H9 (cell line): ENCODE measurements at regions not wholly inside any gene's neighbourhood (a gene's known extent, or its start where the extent isn't known, plus 50 kb on each side); places are given as distances from the start of the nearest gene placed in this dataset.

Experiments
- DNase-seq: peaks from one replicate; pipeline ENCODE4 v3.0.0-alpha.2; 2017
- H2AFZ ChIP-seq: one replicate; pipeline ENCODE4 v1.6.1; 2013; ENCODE audit warnings: mild to moderate bottlenecking, low read length, control low read depth, moderate library complexity
- H2AK5ac ChIP-seq: 2 replicates; pipeline ENCODE4 v1.6.1; 2013; ENCODE audit warnings: low read length, control low read depth, mixed read lengths; ENCODE audit not compliant: insufficient read length
- H2BK120ac ChIP-seq: one replicate; pipeline ENCODE4 v1.6.1; 2013; ENCODE audit warnings: low read depth, mild to moderate bottlenecking, low read length, control low read depth, inconsistent platforms; ENCODE audit not compliant: poor library complexity, severe bottlenecking
- H2BK12ac ChIP-seq: 2 replicates; pipeline ENCODE4 v1.6.1; 2013; ENCODE audit warnings: low read length, control low read depth, mixed read lengths, low read depth; ENCODE audit not compliant: insufficient read length
- H2BK15ac ChIP-seq: 2 replicates; pipeline ENCODE4 v1.6.1; 2013; ENCODE audit warnings: low read depth, low read length, control low read depth
- H2BK20ac ChIP-seq: one replicate; pipeline ENCODE4 v1.6.1; 2013; ENCODE audit warnings: low read depth, mild to moderate bottlenecking, low read length, control low read depth, inconsistent platforms; ENCODE audit not compliant: poor library complexity, severe bottlenecking
- H2BK5ac ChIP-seq: 2 replicates; pipeline ENCODE4 v1.6.1; 2013; ENCODE audit warnings: low read length, control low read depth, mixed read lengths; ENCODE audit not compliant: insufficient read length
- H3K14ac ChIP-seq: 2 replicates; pipeline ENCODE4 v1.6.1; 2013; ENCODE audit warnings: low read length, control low read depth; ENCODE audit not compliant: insufficient read depth
- H3K18ac ChIP-seq: 2 replicates; pipeline ENCODE4 v1.6.1; 2013; ENCODE audit warnings: low read depth, mild to moderate bottlenecking, mixed read lengths, low read length, control low read depth; ENCODE audit not compliant: insufficient read length
- H3K23ac ChIP-seq: 2 replicates; pipeline ENCODE4 v1.6.1; 2013; ENCODE audit warnings: low read length, control low read depth, mixed read lengths, low read depth; ENCODE audit not compliant: insufficient read length
- H3K23me2 ChIP-seq: 2 replicates; pipeline ENCODE4 v1.6.1; 2013; ENCODE audit warnings: low read depth, mild to moderate bottlenecking, mixed read lengths, low read length, control low read depth; ENCODE audit not compliant: insufficient read length, poor library complexity, severe bottlenecking
- H3K27ac ChIP-seq: 2 replicates; pipeline ENCODE4 v1.5.1; 2013; ENCODE audit warnings: low read length, control low read depth, mixed read lengths, low read depth; ENCODE audit not compliant: insufficient read length
- H3K27me3 ChIP-seq: 2 replicates; pipeline ENCODE4 v1.6.1; 2013; ENCODE audit warnings: low read length, control low read depth, inconsistent platforms; ENCODE audit not compliant: insufficient read depth
- H3K4ac ChIP-seq: 2 replicates; pipeline ENCODE4 v1.6.1; 2013; ENCODE audit warnings: low read depth, mild to moderate bottlenecking, control low read depth, inconsistent platforms, low read length, moderate library complexity
- H3K4me1 ChIP-seq: 2 replicates; pipeline ENCODE4 v1.6.1; 2013; ENCODE audit warnings: low read length, control low read depth, inconsistent platforms; ENCODE audit not compliant: insufficient read depth
- H3K4me2 ChIP-seq: 2 replicates; pipeline ENCODE4 v1.6.1; 2013; ENCODE audit warnings: low read length, control low read depth, mixed read lengths; ENCODE audit not compliant: insufficient read length, insufficient read depth
- H3K56ac ChIP-seq: 2 replicates; pipeline ENCODE4 v1.6.1; 2013; ENCODE audit warnings: low read depth, mild to moderate bottlenecking, mixed read lengths, low read length, control low read depth; ENCODE audit not compliant: insufficient read length
- H3K79me1 ChIP-seq: 2 replicates; pipeline ENCODE4 v1.6.1; 2013; ENCODE audit warnings: low read depth, mild to moderate bottlenecking, moderate library complexity, low read length, control low read depth, inconsistent platforms; ENCODE audit not compliant: insufficient read depth, poor library complexity, severe bottlenecking
- H3K79me2 ChIP-seq: 2 replicates; pipeline ENCODE4 v1.6.1; 2013; ENCODE audit warnings: low read length, control low read depth, inconsistent platforms; ENCODE audit not compliant: insufficient read depth
- H3K9ac ChIP-seq: 2 replicates; pipeline ENCODE4 v1.6.1; 2013; ENCODE audit warnings: low read length, control low read depth, mixed read lengths; ENCODE audit not compliant: insufficient read length; ENCODE audit errors: extremely low read depth
- H3K9me3 ChIP-seq: one replicate; pipeline ENCODE4 v1.6.1; 2013; ENCODE audit warnings: low read depth, low read length, inconsistent platforms; ENCODE audit not compliant: control insufficient read depth
- H3T11ph ChIP-seq: one replicate; pipeline ENCODE4 v1.6.1; 2013; ENCODE audit warnings: mild to moderate bottlenecking, low read length, control low read depth, inconsistent platforms
- H4K20me1 ChIP-seq: one replicate; pipeline ENCODE4 v1.6.1; 2013; ENCODE audit not compliant: control insufficient read depth, insufficient read length, insufficient read depth
- H4K5ac ChIP-seq: 2 replicates; pipeline ENCODE4 v1.6.1; 2013; ENCODE audit warnings: low read depth, mild to moderate bottlenecking, mixed read lengths, low read length, control low read depth; ENCODE audit not compliant: insufficient read length
- H4K8ac ChIP-seq: replicated peaks from 2 replicates; pipeline ENCODE4 v1.6.1; 2013; ENCODE audit warnings: low read length, control low read depth, mixed read lengths, low read depth; ENCODE audit not compliant: insufficient read length
- H4K91ac ChIP-seq: 2 replicates; pipeline ENCODE4 v1.6.1; 2013; ENCODE audit warnings: low read depth, mild to moderate bottlenecking, moderate library complexity, mixed read lengths, low read length, control low read depth; ENCODE audit not compliant: insufficient read length
- H3K27ac Mint-ChIP-seq, 3 experiments: 2 replicates in 2 of 3; 3 replicates in 1 of 3; pipeline ENCODE4 v1.8.0; 2020 to 2021; ENCODE audit warnings: mixed read lengths in 3 of 3, mild to moderate bottlenecking in 1 of 3, moderate library complexity in 1 of 3
- H3K27me3 Mint-ChIP-seq: 2 replicates; pipeline ENCODE4 v1.8.0; 2021; ENCODE audit warnings: low read depth, mild to moderate bottlenecking, moderate library complexity, mixed read lengths
- H3K36me3 Mint-ChIP-seq, 3 experiments: 2 replicates in 2 of 3; 3 replicates in 1 of 3; pipeline ENCODE4 v1.8.0; 2020 to 2021; ENCODE audit warnings: low read depth in 3 of 3, mixed read lengths in 3 of 3; ENCODE audit not compliant: insufficient read depth in 1 of 3
- H3K4me1 Mint-ChIP-seq, 2 experiments: 2 replicates each; pipeline ENCODE4 v1.8.0; 2020; ENCODE audit warnings: mixed read lengths in 2 of 2
- H3K4me3 Mint-ChIP-seq, 2 experiments: 2 replicates in 1 of 2; 3 replicates in 1 of 2; pipeline ENCODE4 v1.8.0; 2020 to 2021; ENCODE audit warnings: mild to moderate bottlenecking in 2 of 2, mixed read lengths in 2 of 2, moderate library complexity in 1 of 2
- H3K9me3 Mint-ChIP-seq, 2 experiments: 2 replicates in 1 of 2; 3 replicates in 1 of 2; pipeline ENCODE4 v1.8.0; 2020; ENCODE audit warnings: mild to moderate bottlenecking in 2 of 2, mixed read lengths in 2 of 2, moderate library complexity in 1 of 2
- CTCF ChIP-seq: fragments of 200-600 bp; sonication (generic); conservative IDR thresholded peaks from 3 replicates; pipeline ENCODE4 v1.8.0; 2021; ENCODE audit warnings: antibody characterized with exemption, mild to moderate bottlenecking
- WGBS: extraction: QIAGEN DNeasy Blood & Tissue Kit; methylation state at CpG from one replicate; pipeline ENCODE4 v1.1.7; 2013; ENCODE audit warnings: missing lambda C conversion rate, low lambda C conversion rate, mixed read lengths; ENCODE audit not compliant: insufficient read length; ENCODE audit errors: extremely low coverage; 5-methylcytosine and 5-hydroxymethylcytosine counted together

GRCh38 chr4:65083076-65083475, 587.2 kb downstream of the EPHA5 start:
- H3K4me1 ChIP-seq: no peaks in the 10 kb centered on the region
- H3K79me2 ChIP-seq: no peaks in the 10 kb centered on the region
- TF ChIP-seq CTCF: no peak
- no peak overlapping the region for H3T11ph ChIP-seq
- H3K18ac ChIP-seq: no peak overlapping the region
- H3K4ac ChIP-seq: no peak overlapping the region
- H3K4me2 ChIP-seq: no peak overlapping the region
- Mint-ChIP-seq H3K9me3 (peaks cover 21% of the 10 kb centered on the region in 2 experiments), H3K36me3 (peaks cover 9 to 20% (median 10%) of the 10 kb centered on the region in 3 experiments), H3K27me3 (no peaks in the 10 kb centered on the region), H3K27ac (no peak overlapping the region), H3K4me1 (no peaks in the 10 kb centered on the region), H3K4me3 (no peak overlapping the region)
- H3K79me1 ChIP-seq: no peaks in the 10 kb centered on the region
- H3K23ac ChIP-seq: no peak overlapping the region
- no peaks in the 10 kb centered on the region for H3K9me3 ChIP-seq
- H3K9ac ChIP-seq: no peak overlapping the region
- no peak overlapping the region for H4K5ac ChIP-seq
- H4K20me1 ChIP-seq: no peaks in the 10 kb centered on the region
- no peaks in the 10 kb centered on the region for H3K27me3 ChIP-seq
- no peak overlapping the region for H2BK5ac ChIP-seq
- no peak overlapping the region for H2AK5ac ChIP-seq
- no peak for DNase-seq
- H2BK12ac ChIP-seq: no peak overlapping the region
- no CpG with 5 or more reads among the region's 3 CpGs for WGBS
- H2AFZ ChIP-seq: no peak overlapping the region
- no peak overlapping the region for H4K91ac ChIP-seq
- no peak overlapping the region for H2BK20ac ChIP-seq
- H4K8ac ChIP-seq: no peak overlapping the region
- no peak overlapping the region for H3K56ac ChIP-seq
- H3K14ac ChIP-seq: no peak overlapping the region
- no peak overlapping the region for H2BK120ac ChIP-seq
- no peak overlapping the region for H2BK15ac ChIP-seq
- no peak overlapping the region for H3K27ac ChIP-seq
- H3K23me2 ChIP-seq: no peaks in the 10 kb centered on the region
